ENCODE measurements at regions not wholly inside any gene's neighbourhood (a gene's known extent, or its start where the extent isn't known, plus 50 kb on each side); places are given as distances from the start of the nearest gene placed in this dataset.

- intact Hi-C loops (cut with micrococcal nuclease) (no loop called here), in situ Hi-C loops (cut with MboI) (no loop called here)
- ATAC-seq (no peak), FAIRE-seq (no peak), DNase-seq (ENCODE audit: extremely low read depth in 1 of 4, low spot score in 3 of 4) (no peak)
- TF ChIP-seq ZNF445 (CRISPR knock-in tag; IDR thresholded peaks at IDR 0.05; ENCODE audit: low read depth) (no peak), GMEB1 (CRISPR knock-in tag; IDR thresholded peaks at IDR 0.05) (no peak), ZNF277 (CRISPR knock-in tag; IDR thresholded peaks at IDR 0.05; ENCODE audit: borderline replicate concordance) (no peak), MGA (IDR thresholded peaks at IDR 0.05) (no peak), CLOCK (CRISPR knock-in tag; IDR thresholded peaks at IDR 0.05; ENCODE audit: borderline replicate concordance) (no peak)
- Histone ChIP-seq H4K20me1 (replicated peaks; ENCODE audit: control insufficient read depth, insufficient read depth, low read length) (no peaks in the 10 kb centered on the region), H3K79me2 (ENCODE audit: control insufficient read depth, insufficient read depth, low read length) (no peaks in the 10 kb centered on the region), H3K4me2 (ENCODE audit: insufficient read depth, low read length) (no peak overlapping the region), H3K36me3 (ENCODE audit: control insufficient read depth, insufficient read depth, low read length) (no peaks in the 10 kb centered on the region), H3K9me1 (ENCODE audit: control insufficient read depth, insufficient read depth, low read length) (no peaks in the 10 kb centered on the region), H3K4me3 (no peak overlapping the region), H2AFZ (ENCODE audit: low read depth, low read length) (no peak overlapping the region), H3K27ac (ENCODE audit: extremely low read depth, low read depth, low read length) (no peak overlapping the region), H3K9me3 (replicated peaks; ENCODE audit: control insufficient read depth, insufficient read depth, low read depth, low read length) (peaks cover 1% of the 10 kb centered on the region; the same call in 1 of the 2 replicates), H3K4me1 (replicated peaks in 1 of 2; ENCODE audit: control insufficient read depth in 2 of 2, insufficient read depth in 2 of 2, low read length in 2 of 2) (no peaks in the 10 kb centered on the region), H3K9ac (ENCODE audit: insufficient read depth in 1 of 2, low read depth in 2 of 2, low read length in 2 of 2) (no peak overlapping the region), H3K27me3 (ENCODE audit: control insufficient read depth in 2 of 2, insufficient read depth in 2 of 2, low read length in 2 of 2) (no peaks in the 10 kb centered on the region)
- WGBS (ENCODE audit: insufficient coverage, low coverage, missing lambda C conversion rate), result 0% methylated on average over 2 of the region's 2 CpGs
- ChIA-PET CTCF (ENCODE audit: low intra/inter-chr PET ratio) (no interaction called here), POLR2A (no interaction called here)
- BruUV-seq (replicated peaks), result no TSS peak
Measured at GRCh38 chr1:237962985-237963384, 72.3 kb upstream of the ZP4 start.

All from K562 (cell line).